Vagina (tissue), 2 donors: ENCODE measurements at regions not wholly inside any gene's neighbourhood (a gene's known extent, or its start where the extent isn't known, plus 50 kb on each side); places are given as distances from the start of the nearest gene placed in this dataset.

Experiments
- DNase-seq, 2 donors: peaks; one replicate each; pipeline ENCODE4 v3.0.0-alpha.2; 2017; ENCODE audit errors: extremely low spot score in 2 of 2
- H3K27ac ChIP-seq: fragments of 200-600 bp; sonication (generic); one replicate; pipeline ENCODE4 v1.5.1; 2019
- H3K27me3 ChIP-seq: fragments of 200-600 bp; sonication (generic); one replicate; pipeline ENCODE4 v1.5.1; 2019
- H3K36me3 ChIP-seq, 2 donors: fragments of 200-600 bp; sonication (generic); one replicate each; pipeline ENCODE4 v1.5.1; 2017 to 2019
- H3K4me1 ChIP-seq: fragments of 200-600 bp; sonication (generic); one replicate; pipeline ENCODE4 v1.5.1; 2019
- H3K4me3 ChIP-seq, 2 donors: fragments of 200-600 bp; sonication (generic); 1 replicate in 1 of 2; 2 replicates in 1 of 2; pipeline ENCODE4 v1.5.1; 2016 to 2019
- H3K9me3 ChIP-seq: fragments of 200-600 bp; sonication (generic); one replicate; pipeline ENCODE4 v1.5.1; 2019
- POLR2A ChIP-seq, 2 donors: fragments of 450-650 bp; IDR thresholded peaks; one replicate each; pipeline ENCODE4 v1.6.1; 2017; ENCODE audit warnings: antibody characterized with exemption in 2 of 2, mild to moderate bottlenecking in 2 of 2, moderate library complexity in 2 of 2
- POLR2AphosphoS5 ChIP-seq, 2 donors: sonication (generic); formaldehyde crosslinking; IDR thresholded peaks; one replicate each; pipeline ENCODE4 v1.9.0; 2017; ENCODE audit warnings: antibody characterized with exemption in 2 of 2, mild to moderate bottlenecking in 2 of 2, low read depth in 1 of 2; ENCODE audit not compliant: insufficient read depth in 1 of 2
- intact Hi-C: fragments of 100-400 bp; cut with DNase I; formaldehyde crosslinking; loops from one replicate; pipeline ENCODE4 v1.15.1; 2023
- TF ChIP-seq, protein P1 (sequence below), 3 experiments: fragments of 450-650 bp in 2 of 3; fragments of 200-600 bp in 1 of 3; sonication (generic) in 1 of 3; IDR thresholded peaks; one replicate each; pipeline ENCODE4 v1.5.1; 2017 to 2019; ENCODE audit warnings: antibody characterized with exemption in 3 of 3, mild to moderate bottlenecking in 2 of 3, moderate library complexity in 2 of 3

DNA sequence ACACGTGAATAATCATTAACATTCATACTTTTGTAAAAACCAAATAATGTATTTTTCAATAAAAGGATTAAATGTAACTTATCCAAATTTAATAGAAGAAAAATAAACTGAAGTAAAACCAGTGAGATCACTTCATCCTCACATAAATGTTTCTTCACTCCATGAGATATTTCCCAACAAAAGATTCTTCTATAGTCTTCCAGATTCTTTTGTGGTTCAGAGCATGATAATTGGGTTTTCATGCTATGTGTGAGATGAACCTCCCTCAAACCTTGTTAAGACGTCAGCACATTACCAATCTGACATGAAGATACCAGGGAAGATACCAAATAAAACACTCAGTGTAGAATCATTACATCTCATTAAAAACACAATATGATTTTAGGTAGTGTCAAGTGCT, 62.9 kb upstream of the OXGR1 start:
- Histone ChIP-seq H3K9me3 (no peaks in the 10 kb centered on the region), H3K27me3 (no peaks in the 10 kb centered on the region), H3K27ac (no peak overlapping the region), H3K4me1 (no peaks in the 10 kb centered on the region), H3K36me3 (no peaks in the 10 kb centered on the region), H3K4me3 (no peak overlapping the region)
- intact Hi-C loops, result no loop called here
- DNase-seq, result no peak
- TF ChIP-seq POLR2AphosphoS5 (IDR thresholded peaks at IDR 0.05; ENCODE audit: insufficient read depth in 1 of 2, low read depth in 1 of 2), result no peak
- no peak for TF ChIP-seq POLR2A (IDR thresholded peaks at IDR 0.05)

DNA sequence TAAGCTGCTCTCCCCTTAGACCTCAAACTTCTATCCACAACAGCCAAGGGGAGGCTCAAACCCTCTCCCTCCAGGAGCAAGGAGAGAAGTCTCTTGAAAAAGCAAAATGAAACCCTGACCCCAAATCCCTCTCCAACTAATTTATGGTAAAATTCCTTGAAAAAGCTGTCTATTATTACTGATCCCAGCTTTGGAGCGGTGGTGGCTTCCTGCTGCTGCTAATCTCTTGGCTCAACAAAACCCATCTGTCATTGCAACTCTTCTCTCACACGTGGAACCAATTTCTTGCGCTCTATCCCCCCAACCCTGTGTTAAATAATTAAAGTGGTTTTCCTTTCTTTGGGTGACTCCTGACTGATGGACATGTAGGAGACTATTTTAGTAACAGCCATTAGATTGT, 64.1 kb upstream of the OXGR1 start:
- Histone ChIP-seq H3K4me3 (no peak overlapping the region), H3K27ac (no peak overlapping the region), H3K27me3 (no peaks in the 10 kb centered on the region), H3K9me3 (no peaks in the 10 kb centered on the region), H3K36me3 (no peaks in the 10 kb centered on the region), H3K4me1 (no peaks in the 10 kb centered on the region)
- no peak for DNase-seq
- TF ChIP-seq POLR2A (IDR thresholded peaks at IDR 0.05) (no peak), POLR2AphosphoS5 (IDR thresholded peaks at IDR 0.05; ENCODE audit: insufficient read depth in 1 of 2, low read depth in 1 of 2) (no peak)
- TF ChIP-seq, protein P1, sequence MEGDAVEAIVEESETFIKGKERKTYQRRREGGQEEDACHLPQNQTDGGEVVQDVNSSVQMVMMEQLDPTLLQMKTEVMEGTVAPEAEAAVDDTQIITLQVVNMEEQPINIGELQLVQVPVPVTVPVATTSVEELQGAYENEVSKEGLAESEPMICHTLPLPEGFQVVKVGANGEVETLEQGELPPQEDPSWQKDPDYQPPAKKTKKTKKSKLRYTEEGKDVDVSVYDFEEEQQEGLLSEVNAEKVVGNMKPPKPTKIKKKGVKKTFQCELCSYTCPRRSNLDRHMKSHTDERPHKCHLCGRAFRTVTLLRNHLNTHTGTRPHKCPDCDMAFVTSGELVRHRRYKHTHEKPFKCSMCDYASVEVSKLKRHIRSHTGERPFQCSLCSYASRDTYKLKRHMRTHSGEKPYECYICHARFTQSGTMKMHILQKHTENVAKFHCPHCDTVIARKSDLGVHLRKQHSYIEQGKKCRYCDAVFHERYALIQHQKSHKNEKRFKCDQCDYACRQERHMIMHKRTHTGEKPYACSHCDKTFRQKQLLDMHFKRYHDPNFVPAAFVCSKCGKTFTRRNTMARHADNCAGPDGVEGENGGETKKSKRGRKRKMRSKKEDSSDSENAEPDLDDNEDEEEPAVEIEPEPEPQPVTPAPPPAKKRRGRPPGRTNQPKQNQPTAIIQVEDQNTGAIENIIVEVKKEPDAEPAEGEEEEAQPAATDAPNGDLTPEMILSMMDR (IDR thresholded peaks at IDR 0.05), result no peak
- intact Hi-C loops, result no loop called here

DNA sequence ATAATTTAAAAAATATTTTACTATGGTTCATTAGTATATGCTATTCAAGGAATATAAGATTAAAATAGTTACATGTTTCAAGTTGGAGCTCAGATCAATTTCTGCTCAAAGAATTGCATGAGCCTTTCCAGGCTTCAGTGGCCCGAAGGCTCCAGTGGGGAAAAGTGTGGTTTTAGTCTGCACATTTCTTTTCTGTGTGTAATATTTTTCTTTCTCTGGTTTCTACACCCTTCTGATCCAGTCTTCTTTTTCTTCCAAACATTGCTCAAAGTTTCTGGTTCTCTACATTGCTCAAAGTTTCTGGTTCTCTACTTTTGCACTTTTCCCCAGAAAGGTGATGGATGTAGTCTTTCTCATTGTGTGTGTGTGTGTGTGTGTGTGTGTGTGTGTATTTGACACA, 64.7 kb upstream of the OXGR1 start:
- TF ChIP-seq, protein P1 (IDR thresholded peaks at IDR 0.05), result no peak
- no peak for TF ChIP-seq POLR2AphosphoS5 (IDR thresholded peaks at IDR 0.05; ENCODE audit: insufficient read depth in 1 of 2, low read depth in 1 of 2)
- TF ChIP-seq POLR2A (IDR thresholded peaks at IDR 0.05), result no peak
- Histone ChIP-seq H3K4me3 (no peak overlapping the region), H3K4me1 (no peaks in the 10 kb centered on the region), H3K27ac (no peak overlapping the region), H3K9me3 (no peaks in the 10 kb centered on the region), H3K27me3 (no peaks in the 10 kb centered on the region), H3K36me3 (no peaks in the 10 kb centered on the region)
- intact Hi-C loops, result no loop called here
- no peak for DNase-seq

DNA sequence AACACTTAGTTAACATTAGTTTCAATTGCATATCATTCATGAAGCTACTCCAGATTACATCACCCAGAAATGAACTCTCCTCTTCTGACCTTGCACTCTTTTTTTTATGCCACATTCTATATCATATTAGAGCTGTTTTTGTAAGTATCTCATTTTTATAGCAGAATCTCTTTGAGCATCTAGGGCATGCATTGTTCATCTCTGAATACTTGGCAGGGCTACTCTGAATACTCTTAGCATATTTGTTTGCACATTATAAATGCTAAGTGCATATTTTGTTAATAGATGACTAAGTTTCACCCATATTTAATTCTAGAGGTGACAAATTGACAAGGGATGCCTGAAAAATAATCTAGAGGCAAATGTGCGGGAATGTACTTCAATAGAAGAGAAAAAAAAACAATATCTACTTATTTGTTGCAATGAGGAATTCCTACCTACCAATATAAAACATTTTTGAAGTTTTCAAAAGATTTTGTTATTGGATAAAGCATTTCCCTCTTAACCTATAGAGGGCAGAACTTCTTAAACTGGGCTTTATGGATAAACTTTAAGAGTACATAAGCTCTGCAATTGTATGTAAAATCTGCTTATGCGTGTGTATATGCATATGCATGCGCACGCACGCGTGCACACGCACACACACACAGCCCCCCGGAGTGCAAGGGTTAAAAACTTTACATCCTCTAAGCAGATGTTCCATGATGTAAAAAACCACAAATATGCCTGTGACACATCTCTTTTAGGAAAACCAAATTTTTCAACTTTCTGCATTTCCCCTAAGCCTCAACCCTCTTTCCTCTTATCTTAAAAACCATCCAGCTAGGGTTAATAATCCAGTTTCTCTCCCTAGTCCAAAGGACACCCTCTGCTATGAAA, 73.0 kb upstream of the OXGR1 start:
- H3K9me3 ChIP-seq, result no peaks in the 10 kb centered on the region
- intact Hi-C loops, result no loop called here
- H3K27ac ChIP-seq, result no peak overlapping the region

DNA sequence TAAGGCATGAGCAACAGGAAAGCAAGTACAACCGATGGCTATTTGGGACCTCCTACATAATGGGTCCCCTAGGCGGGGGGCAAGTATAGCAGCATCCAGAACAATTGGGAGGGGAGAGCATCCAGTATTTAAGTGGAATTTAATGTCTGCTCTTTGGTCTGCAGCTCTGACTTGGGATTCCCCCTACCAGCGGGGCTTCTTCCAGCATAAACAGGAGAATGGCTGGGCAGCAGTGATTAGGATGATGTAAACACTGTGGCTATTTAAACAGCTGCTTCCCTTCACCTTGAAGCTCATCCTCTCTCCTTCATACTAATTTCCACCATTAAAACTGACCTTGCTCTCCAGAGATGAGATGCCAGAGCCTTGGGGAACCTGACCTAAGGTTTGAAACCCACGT, 73.9 kb upstream of the OXGR1 start:
- H3K4me3 ChIP-seq, result no peak overlapping the region
- intact Hi-C loops, result no loop called here
- no peak for DNase-seq

More for the DNA sequence above, 73.0 kb upstream of the OXGR1 start:
- no peak overlapping the region for H3K4me3 ChIP-seq
- H3K27me3 ChIP-seq, result no peaks in the 10 kb centered on the region
- no peaks in the 10 kb centered on the region for H3K4me1 ChIP-seq
- TF ChIP-seq POLR2AphosphoS5 (IDR thresholded peaks at IDR 0.05; ENCODE audit: insufficient read depth in 1 of 2, low read depth in 1 of 2), result no peak
- no peaks in the 10 kb centered on the region for H3K36me3 ChIP-seq
- DNase-seq, result no peak

More for the DNA sequence above, 73.9 kb upstream of the OXGR1 start:
- H3K27ac ChIP-seq, result no peak overlapping the region
- TF ChIP-seq, protein P1 (IDR thresholded peaks at IDR 0.05), result no peak
- TF ChIP-seq POLR2AphosphoS5 (IDR thresholded peaks at IDR 0.05; ENCODE audit: insufficient read depth in 1 of 2, low read depth in 1 of 2) (no peak), POLR2A (IDR thresholded peaks at IDR 0.05) (no peak)
- no peaks in the 10 kb centered on the region for H3K4me1 ChIP-seq
- H3K36me3 ChIP-seq, result no peaks in the 10 kb centered on the region
- H3K27me3 ChIP-seq, result no peaks in the 10 kb centered on the region
- H3K9me3 ChIP-seq, result no peaks in the 10 kb centered on the region
